ENCODE measurements at regions not wholly inside any gene's neighbourhood (a gene's known extent, or its start where the extent isn't known, plus 50 kb on each side); places are given as distances from the start of the nearest gene placed in this dataset.

- peak; percentile 79; the same call in 1 of the 2 replicates for TF ChIP-seq ZNF280D (CRISPR knock-in tag; IDR thresholded peaks at IDR 0.05)
- TF ChIP-seq NR2F2 (IDR thresholded peaks at IDR 0.05; ENCODE audit: borderline replicate concordance, low read depth), result no peak
- peak; percentile 51; the same call in 1 of the 2 replicates for TF ChIP-seq THAP11 (CRISPR knock-in tag; IDR thresholded peaks at IDR 0.05)
- TF ChIP-seq ZNF138 (CRISPR knock-in tag; IDR thresholded peaks at IDR 0.05; ENCODE audit: low read depth), result no peak
- TF ChIP-seq PRMT3 (CRISPR knock-in tag; IDR thresholded peaks at IDR 0.05; ENCODE audit: borderline replicate concordance, low read depth), result no peak
- TF ChIP-seq MIER2 (CRISPR knock-in tag; IDR thresholded peaks at IDR 0.05), result no peak
- TF ChIP-seq DDIT3 (CRISPR knock-in tag; IDR thresholded peaks at IDR 0.05), result no peak
- TF ChIP-seq ZNF335 (CRISPR knock-in tag; IDR thresholded peaks at IDR 0.05), result no peak
- no peak for TF ChIP-seq CREBL2 (CRISPR knock-in tag; IDR thresholded peaks at IDR 0.05; ENCODE audit: borderline replicate concordance)
- no peak for TF ChIP-seq SPEN (CRISPR knock-in tag; IDR thresholded peaks at IDR 0.05; ENCODE audit: low read depth)
- TF ChIP-seq ZNF260 (CRISPR knock-in tag; IDR thresholded peaks at IDR 0.05; ENCODE audit: borderline replicate concordance, low read depth), result no peak
- TF ChIP-seq SYNCRIP (IDR thresholded peaks at IDR 0.05; ENCODE audit: insufficient read depth, low read depth, low read length), result no peak
- TF ChIP-seq ELF1 (CRISPR knock-in tag; IDR thresholded peaks at IDR 0.05), result no peak
- no peak for TF ChIP-seq NR1H2 (CRISPR knock-in tag; IDR thresholded peaks at IDR 0.05; ENCODE audit: borderline replicate concordance, low read depth)
- no peak for TF ChIP-seq CTCF (CRISPR knock-in tag; IDR thresholded peaks at IDR 0.05)
- no peak for TF ChIP-seq MEIS1 (CRISPR knock-in tag; IDR thresholded peaks at IDR 0.05; ENCODE audit: borderline replicate concordance)
- no peak for TF ChIP-seq SSRP1 (CRISPR knock-in tag; IDR thresholded peaks at IDR 0.05)
- no peak for TF ChIP-seq NFKB2 (CRISPR knock-in tag; IDR thresholded peaks at IDR 0.05; ENCODE audit: borderline replicate concordance)
- TF ChIP-seq ZNF512 (CRISPR knock-in tag; IDR thresholded peaks at IDR 0.05), result no peak
- peak; percentile 40; the same call in 1 of the 2 replicates for TF ChIP-seq SALL1 (CRISPR knock-in tag; IDR thresholded peaks at IDR 0.05)
- no peak for TF ChIP-seq THAP7 (CRISPR knock-in tag; IDR thresholded peaks at IDR 0.05)
- peak; percentile 44; the same call in 1 of the 2 replicates for TF ChIP-seq ZMYM4 (CRISPR knock-in tag; IDR thresholded peaks at IDR 0.05)
- TF ChIP-seq RFX1 (IDR thresholded peaks at IDR 0.05), result no peak
- no peak for TF ChIP-seq SAFB2 (CRISPR knock-in tag; IDR thresholded peaks at IDR 0.05; ENCODE audit: borderline replicate concordance, low read depth)
Observed at GRCh38 chr6:11462742-11463397, 74.7 kb upstream of the TMEM170B start (continued).

All from HepG2 (cell line).